GM19328 (cell line): ENCODE measurements at regions not wholly inside any gene's neighbourhood (a gene's known extent, or its start where the extent isn't known, plus 50 kb on each side); places are given as distances from the start of the nearest gene placed in this dataset.
"Not testable (repeated sequence)": the region's sequence is repeated elsewhere in the genome, so short reads cannot be mapped to it uniquely, and the experiment has no call there.

Experiments used
- ATAC-seq: cut with Tn5 transposase; IDR thresholded peaks from one replicate; pipeline ENCODE4 v1.9.1; 2021; ENCODE audit warnings: mild to moderate bottlenecking, moderate library complexity; ENCODE audit not compliant: unreplicated experiment

DNA sequence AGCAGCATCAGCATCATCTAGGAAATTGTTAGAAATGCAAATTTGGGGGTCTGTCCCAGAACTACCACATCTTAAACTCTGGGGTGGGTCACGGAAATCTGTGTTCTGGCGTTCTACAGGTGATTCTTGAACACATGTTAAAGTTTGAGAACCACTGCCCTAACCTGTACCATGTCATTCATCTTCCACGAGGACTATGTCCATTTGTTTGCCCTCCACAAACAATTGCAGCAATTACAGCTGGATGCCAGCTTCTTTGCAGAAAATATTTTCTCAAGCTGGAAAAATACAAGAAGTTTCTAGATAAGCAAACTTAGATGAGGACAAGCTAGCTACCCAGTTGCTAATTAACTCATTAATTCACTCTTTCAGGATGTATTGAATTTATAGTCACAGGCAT lies 54.1 kb downstream of the MAFB start:
- ATAC-seq, result no peak

DNA sequence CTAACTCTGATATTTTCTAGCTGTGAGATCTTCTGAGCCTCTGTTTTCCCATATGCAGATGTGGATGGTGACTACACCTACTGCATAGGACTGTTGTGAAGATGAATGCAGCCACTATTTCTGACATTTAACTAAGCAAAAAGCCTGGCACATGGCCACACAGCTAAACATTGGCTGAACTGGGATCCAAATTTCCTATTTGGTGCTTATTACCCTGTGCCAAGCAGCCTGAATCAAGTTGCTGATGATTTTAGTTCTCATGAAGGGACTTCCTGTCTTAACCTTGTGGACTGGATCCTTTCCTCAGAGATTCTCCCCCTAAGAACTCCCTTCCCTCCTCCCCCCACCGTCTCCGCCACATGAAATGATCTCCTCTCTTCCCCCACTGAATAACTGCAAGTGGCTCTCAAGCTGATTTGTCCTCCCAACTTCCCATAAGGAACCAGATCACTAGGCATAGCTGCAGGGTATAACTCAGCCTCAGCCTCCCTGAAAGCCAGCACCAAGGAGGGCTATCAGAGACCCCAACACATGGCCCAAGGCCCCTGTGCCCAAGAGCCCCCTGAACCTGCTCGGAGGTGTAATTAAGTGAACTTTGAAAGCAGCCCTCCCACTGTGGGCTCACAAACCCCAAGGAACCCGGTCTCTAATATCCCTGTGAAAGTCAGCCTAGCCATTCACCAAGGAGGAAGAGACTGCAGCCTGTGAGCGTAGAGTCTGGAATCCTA lies 55.7 kb downstream of the MAFB start:
- ATAC-seq, result no peak

DNA sequence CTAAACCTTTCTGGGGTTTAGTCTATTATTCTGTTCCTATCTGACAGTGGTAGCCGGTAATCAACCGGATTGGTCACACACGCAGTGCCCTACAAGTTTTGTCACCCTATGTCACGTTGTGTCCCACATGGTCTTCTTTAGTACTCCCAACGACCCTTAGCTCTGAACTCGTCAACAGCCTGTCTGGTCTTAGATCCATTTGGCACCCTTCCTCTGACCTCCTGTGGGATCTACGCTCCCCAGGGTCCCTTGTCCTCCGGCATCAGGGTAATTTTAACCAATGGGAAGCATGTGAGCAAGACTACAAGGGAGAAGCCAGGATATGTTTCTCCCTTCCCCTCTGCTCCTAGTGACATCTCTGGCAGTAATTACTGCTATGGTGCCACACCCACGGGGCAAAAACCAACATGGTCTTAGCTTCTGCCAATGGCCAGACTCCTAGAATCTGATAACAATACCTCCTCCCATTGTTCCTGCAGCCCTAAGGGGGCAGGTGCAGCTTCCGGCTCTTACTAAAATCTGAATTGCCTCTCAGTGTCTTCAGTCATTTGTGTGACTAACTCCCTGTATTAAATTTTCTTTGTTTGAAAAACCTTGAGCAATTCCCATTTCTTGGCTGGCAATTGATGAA lies 56.6 kb downstream of the MAFB start:
- no peak for ATAC-seq

DNA sequence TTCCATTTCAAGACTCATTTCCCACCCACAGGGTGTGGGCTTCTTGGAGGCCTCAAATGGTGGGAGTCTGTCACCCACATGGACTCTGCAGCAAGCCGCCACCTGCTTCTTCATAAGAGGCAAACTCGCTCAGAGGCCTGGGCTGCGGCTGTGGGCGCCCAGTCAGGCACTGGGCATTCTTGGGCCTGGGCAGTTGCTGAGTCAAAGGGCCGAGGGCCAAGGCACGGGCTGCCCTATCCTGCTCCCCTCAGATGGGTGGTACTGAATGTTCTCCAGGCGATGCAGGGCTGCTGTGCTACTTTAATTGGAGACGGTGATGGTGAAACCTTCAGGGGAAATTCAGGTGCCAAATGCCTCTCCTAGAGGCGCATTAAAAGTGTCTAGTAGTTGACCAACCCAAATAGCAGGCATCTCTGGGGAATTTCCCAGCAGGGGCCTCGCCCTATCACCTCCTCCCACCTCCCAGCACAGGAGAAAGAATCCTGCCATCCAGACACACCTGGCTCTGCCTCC lies 57.9 kb downstream of the MAFB start:
- ATAC-seq, result no peak

DNA sequence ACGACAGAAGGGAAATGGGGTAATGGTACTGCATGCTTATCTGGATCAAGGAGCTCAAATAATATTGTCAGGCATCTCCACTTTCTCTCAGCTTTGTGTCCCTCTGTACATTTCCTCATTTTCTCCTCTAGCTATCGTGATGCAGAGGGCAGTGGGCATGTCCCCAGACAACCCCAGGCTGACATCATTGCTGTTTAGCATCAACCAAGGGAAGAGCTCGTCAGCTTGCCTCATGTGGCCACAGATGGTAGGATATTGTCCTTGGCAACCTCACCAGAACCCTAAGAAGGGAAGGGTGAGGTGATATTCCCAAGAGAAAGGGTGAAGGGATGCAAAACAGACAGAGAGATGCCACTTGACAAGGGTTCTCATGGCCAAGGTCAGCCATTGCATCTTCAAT lies 58.3 kb downstream of the MAFB start:
- no peak for ATAC-seq

DNA sequence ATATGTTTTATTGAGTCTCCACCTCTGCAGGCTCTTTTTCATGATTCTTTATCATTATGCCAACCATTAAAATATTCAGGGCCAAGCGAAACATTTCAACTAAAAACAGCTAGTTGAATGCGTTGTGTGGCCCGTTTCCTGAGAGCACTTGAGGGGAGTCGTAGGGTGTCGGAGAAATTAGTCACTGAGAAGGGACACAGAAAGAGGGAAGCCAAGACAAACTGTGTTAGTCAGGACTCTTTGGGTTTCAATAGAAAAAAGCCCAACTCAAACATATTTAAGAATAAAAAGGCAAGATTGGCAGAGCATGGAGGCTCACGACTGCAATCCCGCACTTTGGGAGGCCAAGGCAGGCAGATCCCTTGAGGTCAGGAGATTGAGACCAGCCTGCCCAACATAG lies 58.9 kb downstream of the MAFB start:
- no peak for ATAC-seq

DNA sequence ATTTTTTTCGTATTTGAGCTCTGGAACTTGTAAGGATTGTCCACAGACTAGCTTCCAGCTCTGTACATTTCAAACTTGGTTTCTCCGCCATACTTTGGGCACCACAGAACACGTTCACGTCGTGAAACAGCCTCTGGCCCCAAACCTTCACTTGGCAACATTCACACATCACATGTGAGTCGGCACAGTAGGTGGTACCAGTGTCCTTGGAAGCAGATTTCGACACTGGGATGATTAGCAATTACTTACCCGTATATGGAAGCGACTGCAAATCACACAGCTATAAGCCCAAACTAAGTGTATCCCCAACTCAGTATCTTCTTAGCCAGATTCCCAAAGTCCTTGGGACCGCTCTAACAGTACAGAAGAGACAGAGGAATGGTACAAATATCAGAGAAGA lies 60.2 kb downstream of the MAFB start:
- no peak for ATAC-seq

DNA sequence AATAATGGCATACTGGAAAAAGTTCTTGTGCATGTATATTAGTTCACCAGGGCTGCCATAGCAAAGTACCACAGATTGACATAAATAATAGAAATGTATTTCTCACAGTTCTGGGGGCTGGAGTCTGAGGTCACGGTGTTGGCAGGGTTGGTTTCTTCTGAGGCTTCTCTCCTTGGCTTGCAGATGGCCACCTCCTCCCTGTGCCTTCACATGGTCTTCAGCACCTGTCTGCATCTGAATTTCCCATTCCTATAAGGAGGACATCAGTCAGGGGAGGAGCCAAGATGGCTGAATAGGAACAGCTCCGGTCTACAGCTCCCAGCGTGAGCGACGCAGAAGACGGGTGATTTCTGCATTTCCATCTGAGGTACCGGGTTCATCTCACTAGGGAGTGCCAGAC lies 70.0 kb downstream of the MAFB start:
- ATAC-seq, result not testable (repeated sequence)

DNA sequence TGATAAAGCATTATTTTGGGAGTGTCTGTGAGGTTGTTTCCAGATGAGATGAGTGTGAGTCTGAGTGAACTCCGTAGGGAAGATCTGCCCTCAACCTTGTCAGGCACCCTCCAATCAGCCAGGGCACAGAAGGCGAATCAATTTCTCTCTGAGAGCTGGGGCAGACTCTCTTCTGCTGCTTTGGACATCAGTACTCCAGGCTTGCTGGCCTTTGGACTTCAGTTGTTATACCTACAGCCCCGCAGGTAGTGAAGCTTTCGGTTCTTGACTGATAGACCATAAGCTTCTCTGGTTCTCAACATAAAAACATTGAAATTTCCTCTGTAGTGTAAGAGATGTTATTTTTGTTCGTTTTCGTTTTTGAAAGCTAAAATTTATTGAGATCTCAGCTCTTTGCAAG lies 71.4 kb downstream of the MAFB start:
- ATAC-seq, result no peak

DNA sequence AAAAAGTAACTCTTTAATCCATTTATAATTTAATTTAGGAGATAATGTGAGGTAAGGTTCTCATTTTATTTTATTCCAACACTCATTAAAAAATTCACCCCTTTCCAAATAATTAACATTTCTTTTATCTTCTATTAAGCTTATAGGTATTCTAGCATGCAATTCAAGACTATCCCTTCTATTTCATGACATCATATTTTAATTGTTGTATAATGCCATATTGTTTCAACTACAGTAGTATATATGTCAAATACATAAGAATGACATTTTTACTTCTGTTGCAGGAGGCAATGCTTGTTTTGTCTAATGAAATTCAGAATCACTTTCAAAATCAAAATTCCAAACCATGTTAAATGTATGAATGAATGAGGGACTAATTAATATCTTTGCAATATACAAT lies 76.2 kb downstream of the MAFB start:
- no peak for ATAC-seq

DNA sequence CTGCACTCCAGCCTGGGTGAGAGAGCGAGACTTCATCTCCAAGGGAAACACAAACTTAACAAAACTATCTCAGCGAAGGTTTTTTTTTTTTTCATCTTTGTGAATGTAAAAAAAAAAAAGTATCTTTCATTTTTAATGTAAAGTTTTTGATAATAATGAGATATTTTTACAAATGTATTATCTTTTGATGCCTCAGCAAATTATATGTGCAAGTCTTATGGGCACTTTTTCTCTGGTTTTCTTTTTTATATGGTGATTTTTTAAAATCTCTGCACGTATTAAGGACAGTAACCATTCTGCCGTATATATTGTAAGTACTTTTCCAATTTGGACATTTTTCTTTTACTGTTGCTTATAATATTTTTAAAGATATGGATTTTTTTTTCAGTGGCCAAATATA lies 76.8 kb downstream of the MAFB start:
- ATAC-seq, result no peak

DNA sequence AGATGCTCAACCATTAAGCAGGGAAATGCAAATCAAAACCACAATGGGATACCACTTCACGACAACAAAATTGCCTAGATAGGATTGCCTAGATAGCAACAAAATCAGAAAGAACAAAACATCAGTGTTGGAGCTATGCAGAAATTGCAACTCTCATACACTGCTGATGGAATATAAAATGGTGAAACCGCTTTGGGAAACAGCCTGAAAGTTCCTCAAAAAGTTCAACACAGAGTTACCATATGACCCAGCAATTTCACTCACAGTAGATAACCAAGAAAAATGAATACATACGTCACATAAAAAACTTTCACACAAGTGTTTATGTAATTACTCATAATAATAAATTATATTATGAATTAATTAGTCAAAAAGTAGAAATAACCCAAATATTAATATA lies 78.3 kb downstream of the MAFB start:
- ATAC-seq, result no peak

DNA sequence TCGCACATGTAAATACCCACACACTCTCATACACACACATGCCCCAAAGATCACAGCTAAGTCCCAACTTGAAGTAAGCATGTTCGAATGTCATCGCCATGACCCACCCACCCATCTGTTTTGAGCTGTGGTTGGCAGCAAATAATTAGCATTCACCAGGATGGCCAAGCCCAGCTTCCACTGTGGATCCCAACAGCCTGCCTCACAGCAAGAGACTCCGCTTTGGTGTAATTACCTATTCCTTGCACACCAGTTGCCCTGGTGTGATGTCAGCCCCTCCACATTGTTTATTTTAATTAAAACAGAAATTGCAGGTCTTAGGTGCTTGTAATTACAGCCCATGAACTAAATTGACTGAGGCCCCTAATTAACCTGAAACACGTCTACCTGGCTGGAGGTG lies 81.1 kb downstream of the MAFB start:
- ATAC-seq, result no peak

DNA sequence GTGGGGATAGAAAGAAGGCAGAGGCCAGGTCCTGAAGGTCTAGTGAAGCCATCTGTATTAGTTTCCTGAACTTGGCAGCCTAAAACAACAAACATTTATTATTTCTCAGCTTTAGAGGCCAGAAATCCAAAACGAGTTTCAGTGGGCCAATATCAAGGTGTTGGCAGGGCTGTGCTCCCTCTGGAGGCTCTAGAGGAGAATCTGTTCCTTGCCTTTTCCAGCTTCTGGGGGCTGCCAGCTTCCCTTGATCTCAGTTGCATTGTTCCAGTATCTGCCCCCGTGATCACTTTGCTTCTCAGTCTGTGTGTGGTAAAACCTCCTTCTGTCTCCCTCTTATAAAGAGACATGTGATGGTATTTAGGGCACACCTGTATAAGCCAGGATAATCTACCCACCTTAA lies 82.4 kb downstream of the MAFB start:
- ATAC-seq, result no peak

DNA sequence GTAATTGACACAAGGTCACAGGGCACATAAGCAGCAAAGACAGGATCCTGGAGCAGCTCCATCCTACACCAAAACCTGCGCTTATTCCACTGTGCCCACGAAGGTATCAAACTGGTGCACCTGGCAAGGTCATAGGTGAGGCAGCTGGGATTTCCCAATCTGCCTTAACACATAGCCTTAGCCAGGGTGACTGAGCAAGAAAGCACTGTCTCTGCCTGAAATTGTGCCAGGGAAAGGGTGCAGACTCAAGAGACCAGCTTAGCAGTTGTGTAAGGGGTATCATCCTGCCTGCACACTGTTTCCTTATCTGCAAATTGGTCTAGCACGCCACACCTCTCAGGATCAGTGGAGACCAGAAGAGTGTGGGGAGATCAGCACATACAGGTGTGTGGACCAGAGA lies 82.8 kb downstream of the MAFB start:
- no peak for ATAC-seq

DNA sequence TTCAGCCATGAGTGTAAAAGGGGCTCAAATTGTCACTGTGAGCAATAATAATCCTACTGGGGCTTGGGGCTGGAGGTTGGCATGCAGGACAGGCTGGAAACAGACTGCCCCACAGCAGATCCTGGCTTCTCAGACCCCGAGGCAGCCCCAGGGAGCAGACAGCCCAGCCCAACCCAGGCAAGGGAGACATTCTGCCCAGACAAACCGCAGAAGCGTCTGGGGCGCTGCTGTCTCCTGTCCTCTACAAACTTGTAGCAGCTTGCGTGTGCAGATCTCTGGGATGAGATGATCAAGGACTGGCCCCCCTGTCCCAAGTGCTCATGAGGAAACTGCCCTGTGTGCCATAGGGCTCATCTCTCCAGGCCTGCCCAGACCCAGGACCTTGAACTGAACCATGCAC lies 84.6 kb downstream of the MAFB start:
- no peak for ATAC-seq

DNA sequence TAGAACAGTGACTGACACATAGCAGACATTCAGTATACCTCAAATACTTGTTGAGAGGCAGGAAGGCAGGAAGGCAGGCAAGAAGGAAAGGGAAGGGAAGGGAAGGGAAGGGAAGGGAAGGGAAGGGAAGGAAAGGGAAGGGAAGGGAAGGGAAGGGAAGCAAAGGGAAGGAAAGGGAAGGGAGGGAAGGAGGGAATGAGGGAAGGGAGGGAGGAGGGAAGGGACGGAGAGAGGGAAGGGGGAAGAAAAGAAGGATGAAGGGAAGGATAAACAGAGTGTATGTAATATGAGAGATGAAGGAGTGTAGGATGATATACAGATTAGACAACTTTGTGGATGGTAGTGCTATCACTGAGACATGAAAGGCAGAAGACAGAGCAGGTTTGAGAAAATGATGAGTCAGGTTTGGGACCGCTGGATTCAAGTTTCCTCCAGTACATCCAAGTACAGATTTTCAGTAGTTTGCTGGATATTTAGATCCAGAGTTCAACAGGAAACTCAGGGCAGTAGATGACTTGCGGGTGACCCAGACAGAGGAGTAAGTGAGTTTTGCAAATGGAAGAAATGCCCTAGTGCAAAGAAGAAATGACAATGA lies 85.9 kb downstream of the MAFB start:
- ATAC-seq, result no peak

DNA sequence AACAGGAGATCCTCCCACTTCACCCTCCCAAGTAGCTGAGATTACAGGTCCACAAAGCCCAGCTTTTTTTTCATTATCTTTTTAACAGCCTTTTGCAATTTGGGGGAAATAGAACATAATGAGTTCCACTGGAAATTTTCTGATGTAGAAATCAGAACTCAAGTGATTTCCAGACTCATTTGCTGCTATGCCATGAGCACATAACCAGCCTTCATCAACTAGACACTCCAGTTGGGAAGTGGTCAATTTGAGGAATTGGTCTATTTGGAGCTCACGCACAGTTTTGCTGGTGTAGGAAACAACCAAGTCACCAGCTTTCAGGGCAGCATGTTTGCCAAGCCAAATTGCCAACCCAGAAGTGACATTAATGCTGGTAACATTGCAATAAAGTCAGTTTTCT lies 86.7 kb downstream of the MAFB start:
- no peak for ATAC-seq

DNA sequence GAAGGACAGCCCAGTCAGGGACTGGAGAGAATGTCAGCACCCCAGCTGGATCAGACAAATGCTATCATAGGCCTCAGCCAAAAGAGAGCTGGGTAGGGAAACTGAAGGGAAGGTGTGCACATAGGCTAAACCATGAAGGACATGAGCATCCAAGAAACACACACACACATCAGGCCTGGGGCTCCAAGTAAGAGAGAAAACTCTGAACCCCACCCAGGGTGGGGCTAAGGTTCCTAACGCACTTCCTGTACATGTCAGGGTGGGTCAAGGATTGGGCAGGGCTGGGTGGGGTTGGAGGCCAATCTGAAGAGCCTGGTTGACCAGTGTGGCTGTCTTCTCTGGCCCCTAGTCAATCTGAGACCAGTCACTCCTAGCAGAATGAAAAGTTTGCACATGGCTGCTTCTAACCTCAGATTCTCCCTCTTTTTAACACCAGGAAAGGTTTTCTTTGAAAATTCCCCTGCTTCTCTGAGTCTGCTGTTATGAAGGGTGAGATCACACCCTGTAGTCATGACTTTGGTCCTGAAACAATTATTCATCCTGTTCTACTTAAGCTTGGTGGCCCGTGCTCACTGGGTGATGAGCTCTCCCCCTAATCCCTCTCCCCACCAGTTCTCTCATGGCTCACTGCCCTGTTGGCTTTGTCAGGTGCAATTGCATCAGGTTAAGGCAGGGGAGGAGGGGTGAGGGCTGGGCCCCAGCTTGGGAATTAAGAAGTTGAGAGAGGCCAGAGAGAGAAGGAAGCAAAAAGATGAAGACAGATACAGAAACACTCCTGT lies 88.4 kb downstream of the MAFB start:
- no peak for ATAC-seq

DNA sequence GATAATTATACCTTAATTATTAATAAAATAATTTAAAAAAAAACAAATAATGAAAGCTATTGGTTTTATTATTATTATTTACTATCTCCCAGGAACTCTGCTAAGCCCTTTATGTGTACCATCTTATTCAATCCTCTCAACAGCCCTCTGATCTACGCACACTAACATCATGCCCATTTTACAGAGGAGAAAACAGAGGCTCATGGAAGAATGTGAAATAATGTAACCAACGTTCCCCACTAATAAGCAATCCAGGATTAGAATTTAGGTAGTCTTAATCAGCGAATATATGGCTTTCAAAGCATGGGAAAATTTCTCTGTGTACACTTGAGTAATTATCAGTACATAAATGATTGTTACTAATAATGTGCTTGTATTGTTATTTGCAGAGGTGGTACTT lies 89.0 kb downstream of the MAFB start:
- no peak for ATAC-seq

DNA sequence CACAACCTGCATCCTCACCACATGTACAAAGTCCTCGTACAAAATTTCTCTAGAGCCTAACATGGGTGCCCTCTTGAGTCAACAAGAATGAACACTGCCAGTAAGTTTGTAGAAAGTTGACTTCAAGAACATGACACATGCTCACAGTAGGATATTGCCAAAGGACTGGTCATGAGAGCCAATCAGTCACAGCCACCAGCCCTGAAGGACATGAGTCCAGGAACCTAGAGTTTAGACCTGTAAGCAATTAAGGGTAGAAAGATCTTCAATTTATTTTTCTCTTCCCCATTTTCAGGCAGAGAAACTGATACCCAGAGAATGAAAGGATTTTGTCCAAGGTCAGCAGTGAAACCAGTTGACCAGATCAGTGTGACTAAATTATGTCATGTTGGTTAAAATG lies 96.1 kb downstream of the MAFB start:
- ATAC-seq, result no peak

DNA sequence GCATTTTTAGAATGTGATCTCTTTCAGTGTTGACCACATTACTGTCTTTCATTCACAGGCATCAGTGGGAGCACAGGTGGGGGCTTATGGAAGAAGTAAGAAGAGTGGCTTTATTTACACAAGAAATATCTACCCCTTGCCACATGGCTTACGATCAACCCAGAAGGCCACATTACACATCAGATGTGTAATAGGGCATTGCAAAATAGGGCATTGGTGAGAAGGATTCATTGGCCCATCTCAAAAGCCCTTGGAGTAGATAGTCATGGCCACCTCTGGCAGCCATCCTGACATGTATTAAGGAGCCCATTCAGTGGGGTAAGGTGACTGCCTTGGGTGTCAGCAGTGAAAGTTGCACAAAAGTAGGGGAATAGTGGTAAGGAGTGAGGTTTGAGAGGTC lies 97.5 kb downstream of the MAFB start:
- no peak for ATAC-seq
